Breast epithelium (tissue), 3 donors: ENCODE measurements at regions not wholly inside any gene's neighbourhood (a gene's known extent, or its start where the extent isn't known, plus 50 kb on each side); places are given as distances from the start of the nearest gene placed in this dataset.

Experiments used
- CTCF ChIP-seq, 3 donors: fragments of 450-650 bp; IDR thresholded peaks; one replicate each; pipeline ENCODE4 v1.5.1; 2016 to 2017; ENCODE audit warnings: antibody characterized with exemption in 3 of 3, mild to moderate bottlenecking in 3 of 3, moderate library complexity in 3 of 3
- POLR2A ChIP-seq: fragments of 450-650 bp; IDR thresholded peaks from one replicate; pipeline ENCODE4 v1.6.1; 2016; ENCODE audit warnings: antibody characterized with exemption, mild to moderate bottlenecking, moderate library complexity
- POLR2AphosphoS5 ChIP-seq, 3 donors: sonication (generic); formaldehyde crosslinking; IDR thresholded peaks; one replicate each; pipeline ENCODE4 v1.6.1; 2017; ENCODE audit warnings: antibody characterized with exemption in 3 of 3

GRCh38 chr12:124130691-124131591 is 157.9 kb downstream of the ZNF664 start:
- TF ChIP-seq CTCF (IDR thresholded peaks at IDR 0.05) (no peak), POLR2A (no peak), POLR2AphosphoS5 (IDR thresholded peaks at IDR 0.05) (no peak)
